DMS79 treated with DMSO at 0.1 percent for 48 hours (cell line): ENCODE measurements at regions not wholly inside any gene's neighbourhood (a gene's known extent, or its start where the extent isn't known, plus 50 kb on each side); places are given as distances from the start of the nearest gene placed in this dataset.

Experiments
- DNase-seq: peaks from one replicate; lab custom pipeline; 2025; lab: John Stamatoyannopoulos, UW

GRCh38 chr5:98604721-98605425 lies 168.6 kb upstream of the RGMB start:
- no peak for DNase-seq

DNA sequence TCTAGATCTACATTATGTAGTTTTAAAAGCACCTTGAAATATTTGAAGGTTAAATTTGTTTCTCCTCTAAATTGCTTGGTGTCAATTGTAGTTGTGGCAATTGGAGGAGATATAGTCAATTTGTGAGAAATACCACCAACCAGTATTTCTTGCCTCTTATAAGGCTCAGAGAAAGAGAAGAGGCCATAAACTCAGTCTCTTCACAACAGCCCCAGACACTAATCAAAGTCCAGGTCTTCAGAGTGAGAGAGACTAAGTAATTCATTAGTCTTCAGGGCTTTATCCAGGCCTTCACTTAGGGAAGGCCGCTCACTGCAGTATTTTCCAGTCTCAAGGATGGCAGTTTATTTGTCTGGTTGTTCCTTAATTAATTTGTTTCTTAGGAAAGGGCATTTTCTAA lies 168.0 kb upstream of the RGMB start:
- DNase-seq = no peak

DNA sequence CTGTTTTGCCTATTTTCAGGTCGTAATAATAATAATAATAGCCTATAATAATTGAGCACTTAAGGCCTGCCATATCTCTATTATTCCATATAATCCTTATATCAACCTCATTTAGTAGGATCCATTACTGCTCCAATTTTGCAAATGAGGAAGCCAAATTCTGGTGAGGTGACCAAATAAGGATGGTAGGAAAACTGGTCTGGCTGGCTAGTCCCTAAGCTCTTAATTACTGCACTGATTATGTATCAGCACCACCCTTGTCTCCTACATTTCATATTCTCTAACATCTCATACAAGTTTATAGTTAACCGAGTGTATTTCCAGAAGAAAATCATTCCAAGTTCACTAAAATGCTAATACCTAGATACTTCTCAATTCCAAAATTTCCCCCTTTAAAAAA lies 166.5 kb upstream of the RGMB start:
- DNase-seq = no peak

GRCh38 chr5:98608052-98608451 lies 165.4 kb upstream of the RGMB start:
- no peak for DNase-seq

DNA sequence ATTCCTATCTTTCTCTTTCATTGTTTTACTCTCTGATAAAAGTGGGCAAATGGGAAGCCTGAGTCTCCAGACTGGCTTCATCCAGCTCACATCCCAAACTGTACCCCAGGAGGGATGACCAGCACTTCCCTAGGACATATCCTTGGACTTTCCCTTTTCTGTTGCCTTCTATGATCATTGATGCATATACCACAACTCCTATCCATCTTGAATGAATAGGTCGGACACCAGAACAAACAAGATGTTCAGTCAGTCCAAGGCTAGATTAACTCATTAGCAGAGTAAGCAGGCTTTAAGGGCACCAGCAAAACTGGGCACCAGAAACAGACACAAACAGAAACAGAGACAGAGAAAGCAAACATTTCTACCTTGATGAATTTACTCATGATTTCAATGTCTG lies 159.1 kb upstream of the RGMB start:
- DNase-seq = no peak

- DNase-seq = no peak
These were observed 151.6 kb upstream of the RGMB start for GRCh38 chr5:98621821-98622220.

DNA sequence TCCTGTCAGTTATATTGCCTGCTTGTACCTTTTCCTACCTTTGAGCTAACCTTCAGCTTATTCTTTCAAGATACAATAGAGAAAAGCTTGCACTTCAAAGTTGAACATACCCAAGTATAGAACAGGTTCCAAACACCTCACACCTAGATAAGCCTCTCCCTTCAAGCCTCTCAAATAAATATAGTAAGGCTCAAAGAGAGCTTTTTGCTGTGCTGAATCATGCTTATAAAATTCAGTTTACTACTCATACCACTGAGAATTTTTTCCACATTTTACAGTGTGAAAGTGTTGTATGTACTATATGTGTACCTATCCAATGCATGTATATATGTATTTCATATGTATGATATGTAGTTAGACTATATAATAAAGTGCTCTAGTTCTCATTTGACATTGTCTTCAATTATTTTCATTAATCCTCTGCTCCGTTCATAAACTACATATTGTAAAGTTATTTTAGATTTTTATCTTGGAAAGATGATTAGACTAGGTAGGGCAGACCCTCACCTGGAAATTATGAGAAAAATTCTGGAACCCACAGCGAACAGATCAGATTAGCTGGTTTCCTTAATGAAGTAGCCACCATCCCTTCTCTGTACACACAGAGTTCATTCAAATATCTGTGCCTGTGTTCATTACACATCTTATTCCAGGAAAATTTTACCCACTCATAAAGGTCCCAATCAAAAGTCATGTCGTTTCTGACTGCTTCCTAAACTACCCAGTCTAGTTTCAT lies 149.2 kb upstream of the RGMB start:
- no peak for DNase-seq

DNA sequence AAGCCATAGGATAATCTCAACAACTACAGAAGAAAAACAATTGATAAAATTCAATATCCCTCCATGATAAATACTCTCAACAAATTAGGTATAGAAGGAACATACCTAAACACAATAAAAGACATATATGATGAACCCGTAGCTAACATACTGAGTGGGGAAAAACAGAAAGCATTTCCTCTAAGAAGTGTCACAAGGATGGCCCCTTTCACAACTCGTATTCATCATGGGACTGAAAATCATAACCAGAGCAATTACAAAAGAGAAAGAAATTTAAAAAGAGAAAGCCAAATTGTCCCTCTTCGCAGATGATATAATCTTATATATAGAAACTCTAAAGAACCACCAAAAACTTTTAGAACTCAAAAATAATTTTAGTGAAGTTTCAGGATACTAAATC lies 146.3 kb upstream of the RGMB start:
- no peak for DNase-seq

DNA sequence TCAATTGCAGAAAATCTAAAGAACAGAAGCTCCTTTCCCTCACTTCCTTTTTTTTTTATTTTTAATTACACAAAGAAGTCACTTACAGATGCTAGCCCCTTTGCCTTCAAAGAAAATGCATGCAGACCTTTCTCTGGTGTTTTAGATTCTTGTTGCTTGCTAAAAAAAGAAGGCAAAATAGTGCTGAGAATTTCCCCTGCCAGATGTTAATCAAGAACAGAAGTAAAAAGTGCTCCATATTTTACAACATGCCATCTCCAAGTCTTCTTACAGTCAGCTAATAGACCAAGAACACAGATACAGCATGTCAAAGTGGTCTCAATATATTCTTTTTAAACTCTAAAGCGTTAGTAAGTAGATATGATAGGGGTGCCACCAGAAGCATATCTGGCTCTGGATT lies 142.8 kb upstream of the RGMB start:
- no peak for DNase-seq

GRCh38 chr5:98631311-98632054 lies 142.0 kb upstream of the RGMB start:
- DNase-seq = no peak

DNA sequence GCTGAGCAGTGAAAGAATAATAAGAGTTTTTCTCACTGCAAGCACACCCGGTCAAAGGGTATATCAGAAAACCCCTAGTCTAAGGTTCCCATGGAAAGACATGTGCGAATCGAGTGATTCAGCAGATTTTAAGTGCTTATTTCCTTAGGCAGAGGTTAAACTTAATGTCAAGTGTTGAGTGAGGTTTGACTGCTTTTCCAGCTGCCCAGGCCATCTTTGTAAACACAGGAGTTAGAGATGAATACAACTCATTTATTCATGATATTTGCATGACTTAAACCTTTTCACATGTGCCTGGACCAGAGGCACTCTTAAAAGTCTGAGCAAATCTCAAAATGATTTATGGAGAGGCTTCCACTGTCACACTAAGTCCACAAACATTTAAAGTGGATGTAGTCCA lies 137.8 kb upstream of the RGMB start:
- DNase-seq = no peak

GRCh38 chr5:98637116-98637515 lies 136.3 kb upstream of the RGMB start:
- no peak for DNase-seq

- DNase-seq = no peak
These were observed 135.9 kb upstream of the RGMB start for GRCh38 chr5:98637557-98637956.

GRCh38 chr5:98638111-98638510 lies 135.4 kb upstream of the RGMB start:
- DNase-seq = no peak

DNA sequence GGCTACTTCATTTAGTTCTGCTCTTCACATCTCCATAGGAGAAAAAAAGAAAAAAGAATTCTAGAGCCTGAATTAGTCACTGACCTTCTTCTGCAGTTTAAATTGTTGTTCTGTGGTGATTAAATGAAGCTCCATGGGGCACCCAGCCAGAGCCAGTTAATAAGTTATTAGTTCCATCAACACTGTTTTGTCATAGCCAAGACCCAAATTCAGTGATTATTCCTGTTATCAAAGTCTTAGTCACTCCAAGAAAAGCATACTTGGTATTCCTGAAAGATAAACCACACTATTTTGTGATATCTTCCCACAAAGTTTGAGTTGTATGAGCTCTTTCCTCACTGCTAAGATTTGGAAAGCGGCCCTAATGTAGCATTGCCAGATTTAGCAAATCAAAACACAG lies 134.8 kb upstream of the RGMB start:
- DNase-seq = no peak

GRCh38 chr5:98639274-98639673 lies 134.2 kb upstream of the RGMB start:
- no peak for DNase-seq

DNA sequence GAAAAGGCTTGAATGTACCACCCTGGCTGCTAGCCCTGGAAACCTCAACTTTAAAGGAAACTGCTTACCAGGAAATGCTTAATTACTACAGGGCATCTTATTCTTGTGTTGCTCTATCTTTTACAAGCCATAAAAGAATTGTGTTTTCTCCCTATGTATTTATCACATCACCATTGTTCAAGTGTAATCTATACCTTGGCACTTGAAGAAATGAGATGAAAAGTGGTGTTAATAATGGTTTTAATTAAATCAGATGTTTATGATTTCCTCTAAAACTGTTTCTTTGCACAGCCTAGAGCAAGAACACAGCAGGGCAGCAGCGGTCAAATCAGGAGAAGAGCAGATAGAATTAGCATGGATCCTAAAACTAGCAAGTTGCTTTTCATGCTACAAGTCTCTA lies 131.8 kb upstream of the RGMB start:
- DNase-seq = no peak

DNA sequence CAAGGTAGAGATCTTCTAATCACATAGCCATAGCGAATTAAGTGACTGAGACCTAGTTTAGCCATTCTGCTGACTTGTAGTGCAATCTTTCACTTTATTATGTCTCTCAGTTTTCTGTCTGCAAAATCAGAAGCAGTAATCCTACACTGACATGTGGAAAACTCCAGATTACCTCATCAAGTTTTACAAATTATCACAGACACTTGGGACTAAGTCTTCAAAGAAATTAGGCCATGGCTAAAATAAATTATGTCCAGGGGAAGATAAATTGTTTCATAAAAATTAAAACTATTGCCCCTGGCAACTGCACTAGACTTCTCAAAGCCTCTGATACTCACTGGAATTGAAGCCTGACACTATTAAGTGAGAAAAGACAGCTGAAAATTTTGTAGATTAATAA lies 129.9 kb upstream of the RGMB start:
- DNase-seq = no peak

- DNase-seq = no peak
These were observed 121.7 kb upstream of the RGMB start for GRCh38 chr5:98651715-98652114.

DNA sequence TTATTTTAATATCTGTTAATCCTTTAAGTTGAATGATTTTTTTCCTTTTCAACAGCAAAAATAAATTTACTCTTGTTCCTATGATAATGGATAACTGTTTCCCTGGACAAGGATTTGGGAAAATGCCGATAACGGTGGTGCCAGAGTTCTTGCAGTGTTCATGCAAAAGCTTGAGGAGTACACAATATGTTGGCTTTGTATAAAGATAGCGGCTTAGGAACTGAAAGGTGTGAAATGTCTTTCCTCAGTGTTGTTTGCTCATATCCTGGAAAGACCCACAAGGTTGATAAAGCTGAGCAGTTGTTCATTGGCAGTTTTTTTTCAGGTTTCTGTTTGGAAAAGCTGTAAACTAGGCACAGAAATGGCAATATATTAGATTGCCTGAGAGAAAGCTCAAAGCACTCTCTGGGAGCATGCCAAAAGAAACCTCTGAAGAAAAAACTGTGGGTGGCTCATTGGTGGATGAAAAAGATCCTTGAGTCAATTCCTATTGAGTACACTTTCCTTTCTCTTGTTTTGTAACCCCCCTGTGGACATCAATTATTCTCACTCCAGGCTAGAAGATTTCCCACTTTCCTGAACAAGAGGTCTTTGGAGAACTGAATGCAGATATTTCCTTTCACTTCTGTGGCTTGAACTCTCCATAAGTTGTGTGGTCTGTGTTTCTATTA lies 117.2 kb upstream of the RGMB start:
- no peak for DNase-seq

DNA sequence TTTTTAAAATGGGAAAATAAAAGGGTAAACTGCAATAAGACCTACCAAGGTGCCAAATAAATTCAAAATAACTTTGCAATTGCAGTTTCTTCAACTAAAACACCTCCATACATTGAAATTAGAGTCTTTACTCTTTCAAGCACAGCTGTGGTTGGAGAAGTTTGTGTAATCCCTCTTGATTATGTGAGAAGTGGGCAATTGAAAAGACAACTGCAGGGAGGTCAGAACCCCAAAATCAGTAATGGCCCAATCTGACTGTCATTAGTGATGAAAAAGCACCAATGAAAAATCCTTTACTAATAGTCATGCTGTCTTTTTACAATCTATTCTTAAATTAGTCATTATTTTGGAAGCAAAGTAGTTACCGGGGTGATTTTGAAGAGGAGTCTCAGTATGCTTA lies 116.7 kb upstream of the RGMB start:
- no peak for DNase-seq

GRCh38 chr5:98657559-98657958 lies 115.9 kb upstream of the RGMB start:
- no peak for DNase-seq

DNA sequence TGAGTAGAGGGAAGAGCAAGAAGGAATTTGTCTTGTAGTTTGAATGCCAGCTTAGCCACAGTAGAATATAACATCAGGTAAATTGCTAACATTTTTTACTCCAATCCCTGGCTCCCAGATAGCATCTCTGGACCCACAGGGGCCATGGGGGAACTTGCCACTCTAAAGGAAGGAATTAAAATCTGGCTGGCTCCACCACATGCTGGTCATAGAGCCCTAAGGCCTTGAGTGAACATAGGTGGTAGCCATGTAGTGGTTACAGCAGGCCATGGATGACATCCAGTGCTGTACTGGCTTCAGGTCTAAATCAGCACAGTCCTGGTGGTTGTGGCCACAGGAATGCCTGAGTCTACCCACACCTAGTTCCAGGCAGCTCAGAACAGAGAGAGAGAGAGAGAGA lies 109.9 kb upstream of the RGMB start:
- DNase-seq = no peak
